Gastrocnemius medialis (tissue), 4 donors: ENCODE measurements at regions not wholly inside any gene's neighbourhood (a gene's known extent, or its start where the extent isn't known, plus 50 kb on each side); places are given as distances from the start of the nearest gene placed in this dataset.

Experiments
- CTCF ChIP-seq, 5 experiments: fragments of 450-650 bp in 3 of 5; fragments of 200-600 bp in 2 of 5; sonication (generic) in 2 of 5; IDR thresholded peaks in 4 of 5; conservative IDR thresholded peaks in 1 of 5; 1 replicate in 4 of 5; 2 replicates in 1 of 5; pipeline ENCODE4 v1.5.1; 2016 to 2019; ENCODE audit warnings: antibody characterized with exemption in 5 of 5, mild to moderate bottlenecking in 3 of 5, moderate library complexity in 3 of 5
- POLR2A ChIP-seq, 2 donors: fragments of 450-650 bp; IDR thresholded peaks; one replicate each; pipeline ENCODE4 v1.6.1; 2017; ENCODE audit warnings: antibody characterized with exemption in 2 of 2, mild to moderate bottlenecking in 2 of 2, moderate library complexity in 2 of 2

- TF ChIP-seq CTCF (IDR thresholded peaks at IDR 0.05 in 4 of 5, conservative IDR thresholded peaks at IDR 0.05 in 1 of 5): no peak
- TF ChIP-seq POLR2A (IDR thresholded peaks at IDR 0.05): no peak
Measured at GRCh38 chr3:78540485-78540884, 1227.3 kb downstream of the ROBO1 start.
